ENCODE measurements at regions not wholly inside any gene's neighbourhood (a gene's known extent, or its start where the extent isn't known, plus 50 kb on each side); places are given as distances from the start of the nearest gene placed in this dataset.

- no peak for DNase-seq (ENCODE audit: low read depth)
Observed at GRCh38 chr15:31555022-31555421, 228.4 kb downstream of the KLF13 start.

- DNase-seq (ENCODE audit: low read depth) = no peak
Observed at GRCh38 chr15:31556494-31557150, 230.0 kb downstream of the KLF13 start.

GRCh38 chr15:31557899-31558298, 231.3 kb downstream of the KLF13 start:
- no peak for DNase-seq (ENCODE audit: low read depth)

DNA sequence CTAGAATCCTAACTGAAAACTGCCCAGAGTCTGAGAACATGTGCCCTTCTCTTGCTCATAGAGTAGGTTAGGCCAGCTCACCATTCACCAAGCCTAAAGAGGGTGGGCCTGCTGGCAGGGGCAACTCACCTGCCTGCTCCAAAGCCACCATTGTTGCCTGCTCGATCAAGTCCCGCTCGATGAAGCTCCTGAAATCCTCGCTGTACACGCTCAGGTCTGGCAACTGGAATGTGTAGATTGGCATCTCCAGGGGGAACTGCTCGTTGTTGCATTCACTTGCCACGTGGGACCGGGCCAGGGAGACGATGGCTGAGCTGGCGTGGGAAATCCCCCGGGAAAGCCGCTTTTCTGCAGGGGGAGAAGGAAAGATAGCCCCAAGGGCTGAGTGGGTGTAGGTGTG, 232.2 kb downstream of the KLF13 start:
- DNase-seq (ENCODE audit: low read depth) = no peak

DNA sequence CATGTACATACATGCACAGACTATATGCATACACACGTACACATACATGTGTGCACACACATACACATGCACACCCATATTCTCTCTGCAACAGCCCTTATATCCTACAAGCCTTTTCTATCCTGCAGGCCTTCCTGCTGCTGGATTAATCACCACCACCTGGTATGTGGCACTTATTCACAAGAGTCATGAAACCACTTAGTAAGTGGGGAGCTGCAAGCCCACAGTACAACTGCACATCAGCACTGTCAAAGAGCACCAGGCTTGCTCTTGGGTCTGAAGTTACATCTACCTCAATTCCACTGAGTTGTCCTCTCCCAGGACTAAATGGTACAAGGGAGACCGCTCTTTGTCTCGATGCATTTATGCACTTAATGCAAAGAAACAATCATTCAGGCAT, 233.2 kb downstream of the KLF13 start:
- no peak for DNase-seq (ENCODE audit: low read depth)

GRCh38 chr15:31560643-31561042, 234.0 kb downstream of the KLF13 start:
- no peak for DNase-seq (ENCODE audit: low read depth)

- DNase-seq (ENCODE audit: low read depth) = no peak
Observed at GRCh38 chr15:31561156-31561555, 234.5 kb downstream of the KLF13 start.

DNA sequence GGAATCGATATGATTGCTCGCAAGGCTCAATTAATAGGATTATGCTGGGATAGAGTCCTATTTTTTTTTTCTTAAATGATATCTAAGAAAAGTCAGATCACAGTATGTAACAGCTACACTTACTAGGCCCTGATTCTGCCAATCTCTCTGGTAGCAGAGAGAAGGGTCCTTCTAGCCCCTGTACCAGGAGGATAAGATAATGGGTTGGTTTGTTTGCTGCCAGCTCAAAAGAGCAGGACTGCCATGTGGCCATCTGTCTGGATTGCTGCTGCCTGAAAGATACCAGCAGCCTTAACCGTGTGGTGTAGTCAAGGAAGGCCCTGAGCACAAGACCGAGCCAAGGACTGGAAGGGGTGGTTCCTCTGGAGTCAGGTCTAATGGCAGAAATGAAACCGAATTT, 236.4 kb downstream of the KLF13 start:
- no peak for DNase-seq (ENCODE audit: low read depth)

DNA sequence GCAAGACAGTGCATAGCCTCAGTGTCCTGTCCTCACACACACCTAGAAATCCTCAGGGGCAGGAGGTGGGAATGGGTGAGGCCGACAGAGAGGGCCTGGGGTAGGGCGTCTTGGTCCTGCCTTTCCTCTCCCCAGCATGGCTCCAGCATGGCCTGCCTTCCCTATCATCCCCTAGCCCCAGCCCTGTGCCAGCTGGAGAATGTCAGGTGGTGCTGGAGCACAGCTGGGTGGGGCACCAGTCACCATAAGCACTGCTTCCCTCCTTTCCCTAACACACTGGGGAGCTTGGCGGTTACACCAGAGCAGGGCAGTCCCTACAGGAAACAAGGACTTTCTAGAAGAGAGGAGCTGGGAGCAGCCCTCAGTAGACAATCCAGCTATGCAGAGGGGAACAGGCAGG, 236.8 kb downstream of the KLF13 start:
- no peak for DNase-seq (ENCODE audit: low read depth)

GRCh38 chr15:31567861-31568260, 241.2 kb downstream of the KLF13 start:
- no peak for DNase-seq (ENCODE audit: low read depth)

DNA sequence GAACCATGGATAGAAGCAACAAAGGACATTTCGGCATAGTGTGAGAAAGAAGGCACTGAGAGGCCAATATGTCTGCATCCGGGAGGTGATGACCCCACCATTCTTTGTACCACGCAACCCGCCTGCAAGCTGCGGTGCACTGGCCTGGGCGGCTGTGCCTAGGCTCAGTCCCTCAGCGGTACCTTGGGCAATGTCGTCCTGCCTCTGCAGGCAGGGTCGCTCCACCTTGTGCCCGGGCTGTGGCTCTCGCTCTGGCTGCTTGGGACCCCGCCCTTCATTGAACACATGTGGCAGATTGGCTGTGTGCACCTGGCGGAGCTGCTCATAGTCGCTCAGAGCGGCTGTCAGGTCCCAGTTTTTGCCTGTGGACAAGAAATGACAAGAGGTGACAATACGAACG, 243.2 kb downstream of the KLF13 start:
- DNase-seq (ENCODE audit: low read depth) = no peak

DNA sequence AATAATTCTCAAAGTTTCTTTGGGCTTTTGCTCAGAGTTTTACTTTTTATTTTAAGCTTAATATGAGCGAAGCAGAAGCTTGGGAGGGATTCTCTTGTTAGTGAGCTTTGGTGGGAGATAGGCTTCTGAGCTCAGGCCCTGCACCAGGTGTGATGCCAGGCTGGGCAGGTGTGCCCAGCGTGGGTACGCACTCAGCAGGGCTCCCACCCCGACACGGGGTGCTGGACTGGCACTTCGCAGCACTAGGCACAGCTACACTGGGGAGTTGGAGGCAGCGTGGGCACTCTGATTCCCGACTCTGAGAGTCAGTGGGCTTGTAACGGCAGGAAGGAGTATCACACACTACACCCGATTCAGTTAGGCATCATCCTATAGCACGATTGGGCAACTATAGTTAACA, 244.0 kb downstream of the KLF13 start:
- DNase-seq (ENCODE audit: low read depth) = no peak

- no peak for DNase-seq (ENCODE audit: low read depth)
Observed at GRCh38 chr15:31571676-31572075, 245.0 kb downstream of the KLF13 start.

- DNase-seq (ENCODE audit: low read depth) = no peak
Observed at GRCh38 chr15:31573759-31574158, 247.1 kb downstream of the KLF13 start.

DNA sequence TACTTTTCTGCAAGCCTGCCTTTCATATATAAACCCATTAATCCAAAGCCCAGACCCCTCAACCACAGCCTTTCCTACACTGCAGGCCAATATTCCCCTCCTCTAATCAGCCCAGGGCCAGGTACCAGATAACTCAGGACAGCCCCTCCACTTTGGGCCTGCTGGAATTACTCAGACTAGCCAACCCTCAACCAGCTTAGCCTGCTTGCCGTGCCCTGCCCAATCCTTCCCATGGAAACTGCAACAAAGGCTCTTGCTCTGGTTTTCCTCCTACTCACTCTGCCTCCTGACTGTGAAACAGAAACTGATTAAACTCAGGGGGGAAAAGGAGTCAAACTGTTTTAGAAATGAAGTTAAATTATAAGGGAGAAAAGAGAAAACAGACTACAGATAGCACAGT, 248.1 kb downstream of the KLF13 start:
- DNase-seq (ENCODE audit: low read depth) = no peak

GRCh38 chr15:31577108-31577507, 250.5 kb downstream of the KLF13 start:
- DNase-seq (ENCODE audit: low read depth) = no peak

DNA sequence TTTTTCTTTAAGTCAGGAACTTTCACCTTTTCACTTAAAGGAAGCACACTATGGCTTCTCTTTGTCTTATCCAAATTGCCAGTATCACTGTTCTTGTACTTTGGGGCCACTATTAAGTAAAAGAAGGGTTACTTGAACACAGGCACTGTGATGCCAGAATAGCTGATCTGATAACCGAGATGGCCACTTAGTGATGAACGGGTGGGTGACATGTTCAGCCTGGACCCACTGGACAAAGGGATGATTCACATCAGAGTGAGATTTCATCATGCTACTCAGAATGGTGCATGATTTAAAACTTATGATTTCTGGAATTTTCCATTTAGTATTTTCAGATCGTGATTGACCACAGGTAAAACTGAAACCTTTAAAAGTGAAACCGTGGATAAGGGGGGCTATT, 252.6 kb downstream of the KLF13 start:
- DNase-seq (ENCODE audit: low read depth) = no peak

- no peak for DNase-seq (ENCODE audit: low read depth)
Observed at GRCh38 chr15:31579976-31580375, 253.3 kb downstream of the KLF13 start.

DNA sequence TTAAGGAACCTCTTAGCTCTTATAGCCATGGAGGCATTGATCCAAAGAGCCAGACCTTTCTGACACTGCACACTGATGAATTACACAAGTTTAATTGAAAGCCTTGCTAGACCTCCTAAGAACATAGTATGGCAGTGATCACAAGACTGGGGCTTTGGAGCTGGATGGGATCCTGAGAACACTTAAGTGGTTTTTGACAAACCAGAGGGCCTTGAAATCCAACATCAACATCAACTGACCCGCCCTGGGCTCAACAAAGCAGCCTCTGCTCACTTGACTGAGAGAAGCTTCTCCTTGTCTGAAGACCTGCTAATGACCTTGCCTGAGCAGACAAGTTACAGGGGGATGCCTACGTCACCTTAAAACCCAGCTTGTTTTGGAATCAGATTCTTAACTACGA, 257.6 kb downstream of the KLF13 start:
- no peak for DNase-seq (ENCODE audit: low read depth)

GRCh38 chr15:31585240-31585639, 258.6 kb downstream of the KLF13 start:
- no peak for DNase-seq (ENCODE audit: low read depth)

GRCh38 chr15:31586841-31587240, 260.2 kb downstream of the KLF13 start:
- no peak for DNase-seq (ENCODE audit: low read depth)

GRCh38 chr15:31587583-31587982, 260.9 kb downstream of the KLF13 start:
- DNase-seq (ENCODE audit: low read depth) = no peak

- DNase-seq (ENCODE audit: low read depth) = no peak
Observed at GRCh38 chr15:31590609-31591008, 264.0 kb downstream of the KLF13 start.

DNA sequence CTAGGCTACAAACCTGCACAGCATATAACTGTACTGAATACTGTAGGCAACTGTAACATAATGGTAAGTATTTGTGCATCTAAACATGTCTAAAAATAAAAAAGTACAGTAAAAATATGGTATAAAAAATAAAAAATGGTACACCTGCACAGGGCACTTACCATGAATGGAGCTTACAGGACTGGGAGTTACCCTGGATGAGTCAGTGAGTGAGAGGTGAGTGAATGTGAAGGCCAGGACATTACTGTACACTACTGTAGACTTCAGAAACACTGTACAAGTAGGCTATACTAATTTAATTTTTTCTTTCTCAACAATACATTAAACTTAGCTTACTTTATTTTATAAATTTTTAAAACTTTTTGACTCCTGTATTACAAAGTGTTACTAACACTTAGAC, 265.3 kb downstream of the KLF13 start:
- DNase-seq (ENCODE audit: low read depth) = no peak

GRCh38 chr15:31597466-31597865, 270.8 kb downstream of the KLF13 start:
- no peak for DNase-seq (ENCODE audit: low read depth)

Data from CMK (cell line).